Heart right ventricle (tissue), 16 donors: ENCODE measurements at regions not wholly inside any gene's neighbourhood (a gene's known extent, or its start where the extent isn't known, plus 50 kb on each side); places are given as distances from the start of the nearest gene placed in this dataset.

Source experiments
- ATAC-seq, 8 donors: fragments of 200-7000 bp; cut with Tn5 transposase; one replicate each; pipeline ENCODE4 v1.9.1; 2020; ENCODE audit warnings: mild to moderate bottlenecking in 8 of 8, moderate library complexity in 8 of 8, moderate number of reproducible peaks in 1 of 8
- DNase-seq, 2 donors: peaks; one replicate each; pipeline ENCODE4 v3.0.0-alpha.2; 2020
- H3K27ac ChIP-seq, 10 donors: fragments of 200-600 bp; sonication (generic) in 2 of 10; one replicate each; pipeline versions ENCODE4 v1.5.0 to v1.8.0; 2020 to 2022; ENCODE audit warnings: mild to moderate bottlenecking in 3 of 10
- H3K27me3 ChIP-seq, 7 donors: fragments of 200-600 bp; one replicate each; pipeline ENCODE4 v1.8.0; 2021 to 2022; ENCODE audit warnings: mild to moderate bottlenecking in 2 of 7
- H3K36me3 ChIP-seq, 9 donors: fragments of 200-600 bp; sonication (generic) in 1 of 9; one replicate each; pipeline versions ENCODE4 v1.5.0 to v1.8.0; 2020 to 2022; ENCODE audit warnings: mild to moderate bottlenecking in 2 of 9
- H3K4me1 ChIP-seq, 9 donors: fragments of 200-600 bp; sonication (generic) in 1 of 9; one replicate each; pipeline versions ENCODE4 v1.5.0 to v1.8.0; 2020 to 2022; ENCODE audit warnings: mild to moderate bottlenecking in 4 of 9
- H3K4me3 ChIP-seq, 10 donors: fragments of 200-600 bp; sonication (generic) in 2 of 10; one replicate each; pipeline versions ENCODE4 v1.5.0 to v1.8.0; 2020 to 2022; ENCODE audit warnings: mild to moderate bottlenecking in 7 of 10, moderate library complexity in 2 of 10
- H3K9me3 ChIP-seq, 11 donors: fragments of 200-600 bp in 10 of 11; sonication (generic) in 2 of 11; one replicate each; pipeline versions ENCODE4 v1.5.0 to v1.8.0; 2013 to 2022; ENCODE audit warnings: mild to moderate bottlenecking in 2 of 11, control low read depth in 1 of 11, moderate library complexity in 1 of 11
- CTCF ChIP-seq, 9 donors: fragments of 200-600 bp; sonication (generic) in 2 of 9; IDR thresholded peaks; one replicate each; pipeline versions ENCODE4 v1.5.0 to v1.8.0; 2021 to 2022; ENCODE audit warnings: antibody characterized with exemption in 9 of 9, mild to moderate bottlenecking in 5 of 9, moderate library complexity in 1 of 9
- WGBS, 2 donors: extraction: QIAGEN DNeasy Blood & Tissue Kit; methylation state at CpG; one replicate each; pipeline ENCODE4 v1.1.7; 2013; ENCODE audit warnings: inconsistent platforms in 1 of 2; 5-methylcytosine and 5-hydroxymethylcytosine counted together
- intact Hi-C, 10 donors: fragments of 100-400 bp; cut with DNase I; formaldehyde crosslinking; loops; one replicate each; pipeline versions ENCODE4 v1.11.1 to v1.14.2; 2022
- donor health status: Arrhythmogenic right ventricular cardiomyopathy.
- donor health status: ischemic (EF 13 %, LVEDD 7.1; RV severe dilation, severe dysfunction).
- donor health status: healthy with polysubstance abuse.
- donor health status: DM: no; HTN: yes; CAD: no.
- donor health status: DM: no; HTN: no; CAD: no.
- donor health status: ischemic (EF 25% LVEDD 6.9; RV normal size, moderate dysfunction).
- donor health status: ischemic (EF 25% LVEDD 5.7; RV mildly dilated, moderate dysfunction).
- donor health status: healthy.
- donor health status: DM: yes; HTN: yes; CAD: no.
- donor health status: Ischemic cardiomyopathy.
- donor health status: ischemic (EF 35%, LVEDD 5.7; RV mildly dilated, moderate dysfunction).
- donor health status: nonischemic (EF 11% LVEDD 7.7; RV severe dilation, severe dysfunction).
- donor health status: DM: yes; HTN: yes; CAD: no.
- donor health status: PGD.
- donor health status: ischemic (EF 29% LVEDD 5.4; RV normal size, mild dysfunction).
- donor health status: nonischemic (EF 23%, LVEDD 6.1; RV moderate dilation, normal function).

GRCh38 chr5:29185558-29185957 is 2007.9 kb upstream of the CDH6 start:
- H3K27ac ChIP-seq = no peak overlapping the region
- H3K4me3 ChIP-seq = no peak overlapping the region
- WGBS, 2 donors = 71 to 83% methylated on average over 1 of the region's 1 CpG
- DNase-seq (no peak), ATAC-seq (no peak)
- TF ChIP-seq CTCF (IDR thresholded peaks at IDR 0.05) = no peak
- intact Hi-C loops = no loop called here
- no peaks in the 10 kb centered on the region for H3K27me3 ChIP-seq
- H3K4me1 ChIP-seq = no peaks in the 10 kb centered on the region
- no peaks in the 10 kb centered on the region for H3K36me3 ChIP-seq
- peaks cover 0 to 40% (median 5%) of the 10 kb centered on the region in 11 donors for H3K9me3 ChIP-seq

GRCh38 chr5:29175774-29176173 is 2017.7 kb upstream of the CDH6 start:
- WGBS, 2 donors = 53 to 63% methylated on average over 1 of the region's 1 CpG

GRCh38 chr5:29170599-29170998 is 2022.9 kb upstream of the CDH6 start:
- Histone ChIP-seq H3K4me3 (no peak overlapping the region), H3K4me1 (no peaks in the 10 kb centered on the region), H3K36me3 (no peaks in the 10 kb centered on the region), H3K27ac (no peak overlapping the region), H3K27me3 (no peaks in the 10 kb centered on the region), H3K9me3 (peaks cover 0 to 38% (median 0%) of the 10 kb centered on the region in 11 donors)
- DNase-seq = no peak
- ATAC-seq = no peak
- TF ChIP-seq CTCF (IDR thresholded peaks at IDR 0.05) = no peak
- intact Hi-C loops = no loop called here
- 92 to 98% methylated on average over 1 of the region's 1 CpG for WGBS, 2 donors

More at GRCh38 chr5:29175774-29176173, 2017.7 kb upstream of the CDH6 start:
- no peaks in the 10 kb centered on the region for H3K27me3 ChIP-seq
- no peaks in the 10 kb centered on the region for H3K36me3 ChIP-seq
- no peak overlapping the region for H3K27ac ChIP-seq
- no peak overlapping the region for H3K4me3 ChIP-seq
- no peak for ATAC-seq
- peaks cover 0 to 23% (median 0%) of the 10 kb centered on the region in 11 donors for H3K9me3 ChIP-seq
- H3K4me1 ChIP-seq = no peaks in the 10 kb centered on the region
- intact Hi-C loops = no loop called here
- DNase-seq = no peak
- TF ChIP-seq CTCF (IDR thresholded peaks at IDR 0.05) = no peak

- no peak for TF ChIP-seq CTCF (IDR thresholded peaks at IDR 0.05)
- ATAC-seq = no peak
- no peaks in the 10 kb centered on the region for H3K4me1 ChIP-seq
- 13 to 21% methylated on average over 2 of the region's 2 CpGs for WGBS, 2 donors
- no peak overlapping the region for H3K4me3 ChIP-seq
- H3K27me3 ChIP-seq = no peaks in the 10 kb centered on the region
- no peaks in the 10 kb centered on the region for H3K36me3 ChIP-seq
- intact Hi-C loops = no loop called here
- no peak for DNase-seq
- no peak overlapping the region for H3K27ac ChIP-seq
- H3K9me3 ChIP-seq = peaks cover 0 to 38% (median 0%) of the 10 kb centered on the region in 11 donors
Observed at GRCh38 chr5:29169886-29170285, 2023.6 kb upstream of the CDH6 start.
